Adipose tissue (tissue), 3 donors: ENCODE measurements at regions not wholly inside any gene's neighbourhood (a gene's known extent, or its start where the extent isn't known, plus 50 kb on each side); places are given as distances from the start of the nearest gene placed in this dataset.

ENCODE experiments used
- H3K27ac ChIP-seq: one replicate; pipeline ENCODE4 v1.5.1; 2013; ENCODE audit warnings: low read depth, low read length
- WGBS, 3 donors: extraction: QIAGEN DNeasy Blood & Tissue Kit; methylation state at CpG; one replicate each; pipeline ENCODE4 v1.1.7; 2013; 5-methylcytosine and 5-hydroxymethylcytosine counted together
- donor health status: healthy with polysubstance abuse.
- donor health status: Bipolar disorder and iron deficiency.
- donor health status: healthy.

GRCh38 chr6:11396860-11397259, 140.7 kb upstream of the TMEM170B start:
- H3K27ac ChIP-seq = no peak overlapping the region
- WGBS, 3 donors = 94 to 98% (median 96%) methylated on average over 3 of the region's 3 CpGs

- no peak overlapping the region for H3K27ac ChIP-seq
- WGBS, 3 donors = 75 to 78% (median 77%) methylated on average over 7 of the region's 7 CpGs
These were observed 143.6 kb upstream of the TMEM170B start for GRCh38 chr6:11393713-11394627.

GRCh38 chr6:11392778-11393507, 144.6 kb upstream of the TMEM170B start:
- H3K27ac ChIP-seq = no peak overlapping the region
- 41 to 44% (median 43%) methylated on average over 11 of the region's 11 CpGs for WGBS, 3 donors

- 70 to 83% (median 79%) methylated on average over 5 of the region's 5 CpGs for WGBS, 3 donors
- no peak overlapping the region for H3K27ac ChIP-seq
These were observed 145.4 kb upstream of the TMEM170B start for GRCh38 chr6:11391934-11392777.

- WGBS, 3 donors = 48 to 49% (median 48%) methylated on average over 7 of the region's 7 CpGs
- no peak overlapping the region for H3K27ac ChIP-seq
These were observed 147.6 kb upstream of the TMEM170B start for GRCh38 chr6:11389977-11390376.

- 78 to 84% (median 81%) methylated on average over 5 of the region's 5 CpGs for WGBS, 3 donors
- H3K27ac ChIP-seq = no peak overlapping the region
These were observed 148.3 kb upstream of the TMEM170B start for GRCh38 chr6:11388983-11389944.

- H3K27ac ChIP-seq = no peak overlapping the region
- WGBS, 3 donors = 79 to 91% (median 88%) methylated on average over 5 of the region's 5 CpGs
These were observed 149.7 kb upstream of the TMEM170B start for GRCh38 chr6:11387707-11388430.

GRCh38 chr6:11386726-11387125, 150.8 kb upstream of the TMEM170B start:
- 29 to 55% (median 54%) methylated on average over 2 of the region's 2 CpGs for WGBS, 3 donors
- no peak overlapping the region for H3K27ac ChIP-seq

- no peak overlapping the region for H3K27ac ChIP-seq
- WGBS, 3 donors = 59 to 79% (median 77%) methylated on average over 4 of the region's 4 CpGs
These were observed 151.2 kb upstream of the TMEM170B start for GRCh38 chr6:11386323-11386722.

- H3K27ac ChIP-seq = no peak overlapping the region
- WGBS, 3 donors = 77 to 82% (median 81%) methylated on average over 7 of the region's 7 CpGs
These were observed 152.3 kb upstream of the NEDD9 start for GRCh38 chr6:11384531-11385309.

GRCh38 chr6:11381801-11382513, 149.5 kb upstream of the NEDD9 start:
- H3K27ac ChIP-seq = no peak overlapping the region
- WGBS, 3 donors = 44 to 83% (median 61%) methylated on average over 13 of the region's 13 CpGs

GRCh38 chr6:11380969-11381744, 148.7 kb upstream of the NEDD9 start:
- WGBS, 3 donors = 85 to 92% (median 92%) methylated on average over 12 of the region's 12 CpGs
- no peak overlapping the region for H3K27ac ChIP-seq

GRCh38 chr6:11380549-11380948, 148.1 kb upstream of the NEDD9 start:
- H3K27ac ChIP-seq = no peak overlapping the region
- 69 to 73% (median 70%) methylated on average over 7 of the region's 7 CpGs for WGBS, 3 donors

- WGBS, 3 donors = 84 to 98% (median 96%) methylated on average over 4 of the region's 4 CpGs
- H3K27ac ChIP-seq = no peak overlapping the region
These were observed 147.3 kb upstream of the NEDD9 start for GRCh38 chr6:11379805-11380204.

GRCh38 chr6:11378639-11379038, 146.2 kb upstream of the NEDD9 start:
- H3K27ac ChIP-seq = no peak overlapping the region
- WGBS, 3 donors = 77 to 81% (median 81%) methylated on average over 4 of the region's 4 CpGs
